SK-N-SH (cell line): ENCODE measurements at regions not wholly inside any gene's neighbourhood (a gene's known extent, or its start where the extent isn't known, plus 50 kb on each side); places are given as distances from the start of the nearest gene placed in this dataset.

Experiments
- CTCF ChIA-PET: fragments of 300-600, 350-600 bp; formaldehyde crosslinking; extraction: SDS; loops from one replicate; lab custom pipeline; 2021; lab: Yijun Ruan, JAX
- POLR2A ChIA-PET: fragments of 350-600 bp; sonication (Branson Sonifier 250); formaldehyde crosslinking; extraction: SDS; loops from one replicate; lab custom pipeline; 2020; ENCODE audit warnings: antibody characterized with exemption, inconsistent platforms; lab: Yijun Ruan, JAX
- DNase-seq: peaks from one replicate; pipeline ENCODE4 v3.0.0; 2012
- H2AFZ ChIP-seq: fragments of 200-600 bp; sonication (generic); 2 replicates; pipeline ENCODE4 v1.8.1; 2016; ENCODE audit warnings: antibody characterized with exemption, mild to moderate bottlenecking, low read depth
- H3F3A ChIP-seq: fragments of 200-600 bp; sonication (generic); replicated peaks from 2 replicates; pipeline ENCODE3; 2016; ENCODE audit warnings: antibody characterized with exemption, mild to moderate bottlenecking; ENCODE audit not compliant: insufficient read depth
- H3K27ac ChIP-seq, 2 experiments: fragments of 200-500 bp in 1 of 2; fragments of 200-600 bp in 1 of 2; sonication (Bioruptor generic) in 1 of 2; sonication (generic), shearing (Covaris generic) in 1 of 2; 2 replicates each; pipeline versions ENCODE4 v1.5.1 to v1.6.1; 2014 to 2016; ENCODE audit warnings: low read depth in 2 of 2, inconsistent platforms in 1 of 2, low read length in 1 of 2, mild to moderate bottlenecking in 1 of 2, mixed read lengths in 1 of 2
- H3K27me3 ChIP-seq: fragments of 200-600 bp; sonication (generic), shearing (Covaris generic); 2 replicates; pipeline ENCODE4 v1.6.1; 2016; ENCODE audit warnings: mixed run types; ENCODE audit not compliant: insufficient read depth
- H3K36me3 ChIP-seq, 2 experiments: fragments of 200-500 bp in 1 of 2; fragments of 200-600 bp in 1 of 2; sonication (Bioruptor generic) in 1 of 2; sonication (generic) in 1 of 2; replicated peaks in 1 of 2; 2 replicates each; pipeline versions ENCODE3 to v1.5.1; 2014 to 2016; ENCODE audit warnings: low read length in 1 of 2, mild to moderate bottlenecking in 1 of 2; ENCODE audit not compliant: insufficient read depth in 2 of 2, control insufficient read depth in 1 of 2
- H3K4me1 ChIP-seq, 2 experiments: fragments of 200-500 bp in 1 of 2; fragments of 200-600 bp in 1 of 2; sonication (Bioruptor generic) in 1 of 2; sonication (generic), shearing (Covaris generic) in 1 of 2; 2 replicates each; pipeline versions ENCODE4 v1.5.1 to v1.6.1; 2014 to 2016; ENCODE audit warnings: low read depth in 1 of 2, low read length in 1 of 2, mixed run types in 1 of 2; ENCODE audit not compliant: insufficient read depth in 2 of 2, control insufficient read depth in 1 of 2
- H3K4me2 ChIP-seq: fragments of 200-600 bp; sonication (generic), shearing (Covaris generic); 2 replicates; pipeline ENCODE4 v1.6.1; 2017; ENCODE audit warnings: mixed run types
- H3K4me3 ChIP-seq, 2 experiments: fragments of 200-500 bp in 1 of 2; fragments of 200-600 bp in 1 of 2; sonication (Bioruptor generic) in 1 of 2; sonication (generic), shearing (Covaris generic) in 1 of 2; 2 replicates each; pipeline versions ENCODE4 v1.5.1 to v1.8.1; 2014 to 2016; ENCODE audit warnings: low read depth in 2 of 2, inconsistent platforms in 1 of 2, low read length in 1 of 2, mild to moderate bottlenecking in 1 of 2, mixed read lengths in 1 of 2, moderate library complexity in 1 of 2
- H3K79me2 ChIP-seq: fragments of 200-600 bp; sonication (generic); 2 replicates; pipeline ENCODE4 v1.8.1; 2017; ENCODE audit warnings: mild to moderate bottlenecking; ENCODE audit not compliant: insufficient read depth
- H3K9ac ChIP-seq: fragments of 200-600 bp; sonication (generic); 2 replicates; pipeline ENCODE4 v1.6.1; 2017; ENCODE audit warnings: mixed run types
- H3K9me2 ChIP-seq: fragments of 200-600 bp; sonication (generic); 2 replicates; pipeline ENCODE4 v1.6.1; 2017; ENCODE audit warnings: mixed run types
- H3K9me3 ChIP-seq: fragments of 200-600 bp; sonication (generic); 2 replicates; pipeline ENCODE4 v1.6.1; 2017; ENCODE audit warnings: mixed run types, mild to moderate bottlenecking, moderate library complexity
- H4K20me1 ChIP-seq: fragments of 200-600 bp; sonication (generic); 2 replicates; pipeline ENCODE4 v1.6.1; 2017; ENCODE audit warnings: mild to moderate bottlenecking, mixed run types; ENCODE audit not compliant: insufficient read depth
- CTCF ChIP-seq: fragments of 200-600 bp; sonication (generic); IDR thresholded peaks from 2 replicates; pipeline ENCODE4 v1.6.1; 2017; ENCODE audit warnings: antibody characterized with exemption, mild to moderate bottlenecking, moderate library complexity
- ELF1 ChIP-seq: IDR thresholded peaks from 2 replicates; pipeline ENCODE4 v1.4.0; 2012
- EP300 ChIP-seq, 2 experiments: IDR thresholded peaks; 2 replicates each; pipeline versions ENCODE4 v1.4.0 to v1.6.1; 2012; ENCODE audit warnings: borderline replicate concordance in 1 of 2, low read depth in 1 of 2, low read length in 1 of 2
- FOSL2 ChIP-seq: IDR thresholded peaks from 2 replicates; pipeline ENCODE4 v1.4.0; 2012; ENCODE audit warnings: low read depth, mild to moderate bottlenecking, moderate library complexity, borderline replicate concordance
- FOXJ3 ChIP-seq: sonication (generic); formaldehyde crosslinking; IDR thresholded peaks from 2 replicates; pipeline ENCODE4 v1.5.1; 2020; ENCODE audit warnings: mild to moderate bottlenecking, missing genetic modification reagents
- GABPA ChIP-seq: IDR thresholded peaks from 2 replicates; pipeline ENCODE4 v1.4.0; 2012; ENCODE audit warnings: low read depth, mild to moderate bottlenecking
- JUND ChIP-seq: IDR thresholded peaks from 2 replicates; pipeline ENCODE4 v1.4.0; 2012
- MXI1 ChIP-seq: IDR thresholded peaks from 2 replicates; pipeline ENCODE4 v1.6.1; 2012; ENCODE audit warnings: mild to moderate bottlenecking, low read depth, low read length, improper control_type of control experiment
- PBX3 ChIP-seq: IDR thresholded peaks from 2 replicates; pipeline ENCODE4; 2012
- POLR2AphosphoS5 ChIP-seq: IDR thresholded peaks from 2 replicates; pipeline ENCODE4 v1.6.1; 2012; ENCODE audit warnings: low read depth, low read length
- RAD21 ChIP-seq: IDR thresholded peaks from 2 replicates; pipeline ENCODE4 v1.6.1; 2012; ENCODE audit warnings: mild to moderate bottlenecking, low read length
- RXRA ChIP-seq: IDR thresholded peaks from 2 replicates; pipeline ENCODE4 v1.4.0; 2012; ENCODE audit warnings: low read depth, mild to moderate bottlenecking, borderline replicate concordance
- TCF12 ChIP-seq: IDR thresholded peaks from 2 replicates; pipeline ENCODE4 v1.4.0; 2012
- TEAD4 ChIP-seq: IDR thresholded peaks from 2 replicates; pipeline ENCODE4 v1.4.0; 2012; ENCODE audit warnings: mild to moderate bottlenecking, borderline replicate concordance; ENCODE audit not compliant: insufficient read depth
- USF1 ChIP-seq: IDR thresholded peaks from 2 replicates; pipeline ENCODE4 v1.4.0; 2012; ENCODE audit warnings: low read depth, borderline replicate concordance
- WGBS: methylation state at CpG from one replicate; pipeline ENCODE4 v1.1.6; 2017; ENCODE audit warnings: low lambda C conversion rate; 5-methylcytosine and 5-hydroxymethylcytosine counted together

- Histone ChIP-seq H3K4me3 (no peak overlapping the region), H4K20me1 (no peaks in the 10 kb centered on the region), H3K9me2 (no peaks in the 10 kb centered on the region), H3K36me3 (no peaks in the 10 kb centered on the region), H3K4me2 (no peak overlapping the region), H3K9ac (no peak overlapping the region), H3K79me2 (no peaks in the 10 kb centered on the region), H2AFZ (no peak overlapping the region), H3K9me3 (no peaks in the 10 kb centered on the region), H3K27ac (peak overlapping the region in 1 of 2 experiments; percentile 42; a peak in 1 of 4 replicates), H3F3A (peaks cover 20% of the 10 kb centered on the region), H3K27me3 (no peaks in the 10 kb centered on the region), H3K4me1 (peaks cover 0 to 25% of the 10 kb centered on the region in 2 experiments; a peak in 2 of 4 replicates)
- ChIA-PET CTCF (no interaction called here), POLR2A (no interaction called here)
- TF ChIP-seq ELF1 (no peak), RXRA (no peak), TEAD4 (no peak), JUND (peak; percentile 33; the same call in 1 of the 2 replicates), RAD21 (no peak), FOSL2 (0 out of 2 replicates have a peak, but pooled peaks have one; percentile 3), PBX3 (no peak), MXI1 (no peak), USF1 (no peak), CTCF (no peak), FOXJ3 (CRISPR knock-in tag) (no peak), GABPA (no peak), TCF12 (peak; percentile 16; the same call in 1 of the 2 replicates), EP300 (IDR thresholded peaks at IDR 0.05; ENCODE audit: borderline replicate concordance in 1 of 2, low read depth in 1 of 2, low read length in 1 of 2) (0 out of 4 replicates have a peak, but pooled peaks of 1 of the 2 experiments have one; percentile 10), POLR2AphosphoS5 (no peak)
- WGBS = 62% methylated on average over 3 of the region's 3 CpGs
- DNase-seq = no peak
These were observed 95.8 kb upstream of the TGFBR2 start for GRCh38 chr3:30510596-30510995.
